ENCODE measurements at regions not wholly inside any gene's neighbourhood (a gene's known extent, or its start where the extent isn't known, plus 50 kb on each side); places are given as distances from the start of the nearest gene placed in this dataset.

- H3K36me3 ChIP-seq (ENCODE audit: control insufficient read depth in 2 of 2, insufficient read depth in 2 of 2, low read length in 1 of 2) = no peaks in the 10 kb centered on the region
- no peaks in the 10 kb centered on the region for H3K27me3 ChIP-seq (ENCODE audit: control insufficient read depth in 2 of 2, insufficient read depth in 1 of 2, low read length in 1 of 2)
- WGBS = 92% methylated on average over 3 of the region's 3 CpGs
- H3K4me3 ChIP-seq (ENCODE audit: low read length in 2 of 2) = no peak overlapping the region
- no peak for DNase-seq (ENCODE audit: low read depth in 6 of 9, low spot score in 9 of 9)
- no peaks in the 10 kb centered on the region for H3K4me1 ChIP-seq (ENCODE audit: control insufficient read depth in 2 of 2, insufficient read depth in 2 of 2, low read length in 2 of 2)
- H3K27ac ChIP-seq (ENCODE audit: low read depth in 1 of 2, low read length in 1 of 2) = no peak overlapping the region
- H3K9me3 ChIP-seq (ENCODE audit: control insufficient read depth in 2 of 2, insufficient read depth in 1 of 2, low read length in 1 of 2) = no peaks in the 10 kb centered on the region
Observed at GRCh38 chr1:186566140-186566855, 105.4 kb upstream of the PDC start.

- Histone ChIP-seq H3K4me3 (ENCODE audit: low read length in 2 of 2) (no peak overlapping the region), H3K9me3 (ENCODE audit: control insufficient read depth in 2 of 2, insufficient read depth in 1 of 2, low read length in 1 of 2) (no peaks in the 10 kb centered on the region), H3K27ac (ENCODE audit: low read depth in 1 of 2, low read length in 1 of 2) (no peak overlapping the region), H3K36me3 (ENCODE audit: control insufficient read depth in 2 of 2, insufficient read depth in 2 of 2, low read length in 1 of 2) (no peaks in the 10 kb centered on the region), H3K4me1 (ENCODE audit: control insufficient read depth in 2 of 2, insufficient read depth in 2 of 2, low read length in 2 of 2) (no peaks in the 10 kb centered on the region), H3K27me3 (ENCODE audit: control insufficient read depth in 2 of 2, insufficient read depth in 1 of 2, low read length in 1 of 2) (no peaks in the 10 kb centered on the region)
- 98% methylated on average over 1 of the region's 1 CpG for WGBS
- no peak for DNase-seq (ENCODE audit: low read depth in 6 of 9, low spot score in 9 of 9)
Observed at GRCh38 chr1:186564582-186564981, 103.7 kb upstream of the PDC start.

- Histone ChIP-seq H3K4me3 (ENCODE audit: low read length in 2 of 2) (no peak overlapping the region), H3K4me1 (ENCODE audit: control insufficient read depth in 2 of 2, insufficient read depth in 2 of 2, low read length in 2 of 2) (no peaks in the 10 kb centered on the region), H3K9me3 (ENCODE audit: control insufficient read depth in 2 of 2, insufficient read depth in 1 of 2, low read length in 1 of 2) (no peaks in the 10 kb centered on the region), H3K27me3 (ENCODE audit: control insufficient read depth in 2 of 2, insufficient read depth in 1 of 2, low read length in 1 of 2) (no peaks in the 10 kb centered on the region), H3K36me3 (ENCODE audit: control insufficient read depth in 2 of 2, insufficient read depth in 2 of 2, low read length in 1 of 2) (no peaks in the 10 kb centered on the region), H3K27ac (ENCODE audit: low read depth in 1 of 2, low read length in 1 of 2) (no peak overlapping the region)
- DNase-seq (ENCODE audit: low read depth in 6 of 9, low spot score in 9 of 9) = no peak
- 95% methylated on average over 6 of the region's 6 CpGs for WGBS
Observed at GRCh38 chr1:186559601-186560116, 98.7 kb upstream of the PDC start.

GRCh38 chr1:186557147-186557777 is 96.3 kb upstream of the PDC start:
- H3K27me3 ChIP-seq (ENCODE audit: control insufficient read depth in 2 of 2, insufficient read depth in 1 of 2, low read length in 1 of 2) = no peaks in the 10 kb centered on the region
- 83% methylated on average over 2 of the region's 2 CpGs for WGBS
- H3K27ac ChIP-seq (ENCODE audit: low read depth in 1 of 2, low read length in 1 of 2) = no peak overlapping the region
- no peaks in the 10 kb centered on the region for H3K36me3 ChIP-seq (ENCODE audit: control insufficient read depth in 2 of 2, insufficient read depth in 2 of 2, low read length in 1 of 2)
- H3K4me1 ChIP-seq (ENCODE audit: control insufficient read depth in 2 of 2, insufficient read depth in 2 of 2, low read length in 2 of 2) = no peaks in the 10 kb centered on the region
- no peak overlapping the region for H3K4me3 ChIP-seq (ENCODE audit: low read length in 2 of 2)
- DNase-seq (ENCODE audit: low read depth in 6 of 9, low spot score in 9 of 9) = no peak
- peaks cover 0 to 2% of the 10 kb centered on the region in 2 donors for H3K9me3 ChIP-seq (ENCODE audit: control insufficient read depth in 2 of 2, insufficient read depth in 1 of 2, low read length in 1 of 2)

- Histone ChIP-seq H3K4me1 (ENCODE audit: control insufficient read depth in 2 of 2, insufficient read depth in 2 of 2, low read length in 2 of 2) (no peaks in the 10 kb centered on the region), H3K4me3 (ENCODE audit: low read length in 2 of 2) (no peak overlapping the region), H3K27me3 (ENCODE audit: control insufficient read depth in 2 of 2, insufficient read depth in 1 of 2, low read length in 1 of 2) (no peaks in the 10 kb centered on the region), H3K36me3 (ENCODE audit: control insufficient read depth in 2 of 2, insufficient read depth in 2 of 2, low read length in 1 of 2) (no peaks in the 10 kb centered on the region), H3K27ac (ENCODE audit: low read depth in 1 of 2, low read length in 1 of 2) (no peak overlapping the region), H3K9me3 (ENCODE audit: control insufficient read depth in 2 of 2, insufficient read depth in 1 of 2, low read length in 1 of 2) (peaks cover 2 to 7% of the 10 kb centered on the region in 2 donors)
- 97% methylated on average over 10 of the region's 10 CpGs for WGBS
- DNase-seq (ENCODE audit: low read depth in 6 of 9, low spot score in 9 of 9) = no peak
Observed at GRCh38 chr1:186550832-186551231, 89.9 kb upstream of the PDC start.

GRCh38 chr1:186541003-186541402 is 80.1 kb upstream of the PDC start:
- 96% methylated on average over 8 of the region's 8 CpGs for WGBS
- Histone ChIP-seq H3K4me3 (ENCODE audit: low read length in 2 of 2) (no peak overlapping the region), H3K4me1 (ENCODE audit: control insufficient read depth in 2 of 2, insufficient read depth in 2 of 2, low read length in 2 of 2) (no peaks in the 10 kb centered on the region), H3K27ac (ENCODE audit: low read depth in 1 of 2, low read length in 1 of 2) (no peak overlapping the region), H3K9me3 (ENCODE audit: control insufficient read depth in 2 of 2, insufficient read depth in 1 of 2, low read length in 1 of 2) (peaks cover 0 to 14% of the 10 kb centered on the region in 2 donors), H3K36me3 (ENCODE audit: control insufficient read depth in 2 of 2, insufficient read depth in 2 of 2, low read length in 1 of 2) (no peaks in the 10 kb centered on the region), H3K27me3 (ENCODE audit: control insufficient read depth in 2 of 2, insufficient read depth in 1 of 2, low read length in 1 of 2) (no peaks in the 10 kb centered on the region)
- no peak for DNase-seq (ENCODE audit: low read depth in 6 of 9, low spot score in 9 of 9)

GRCh38 chr1:186540521-186540920 is 79.6 kb upstream of the PDC start:
- Histone ChIP-seq H3K4me1 (ENCODE audit: control insufficient read depth in 2 of 2, insufficient read depth in 2 of 2, low read length in 2 of 2) (no peaks in the 10 kb centered on the region), H3K4me3 (ENCODE audit: low read length in 2 of 2) (no peak overlapping the region), H3K27me3 (ENCODE audit: control insufficient read depth in 2 of 2, insufficient read depth in 1 of 2, low read length in 1 of 2) (no peaks in the 10 kb centered on the region), H3K9me3 (ENCODE audit: control insufficient read depth in 2 of 2, insufficient read depth in 1 of 2, low read length in 1 of 2) (peaks cover 0 to 14% of the 10 kb centered on the region in 2 donors), H3K27ac (ENCODE audit: low read depth in 1 of 2, low read length in 1 of 2) (no peak overlapping the region), H3K36me3 (ENCODE audit: control insufficient read depth in 2 of 2, insufficient read depth in 2 of 2, low read length in 1 of 2) (no peaks in the 10 kb centered on the region)
- 95% methylated on average over 3 of the region's 3 CpGs for WGBS
- DNase-seq (ENCODE audit: low read depth in 6 of 9, low spot score in 9 of 9) = no peak

GRCh38 chr1:186536273-186536890 is 75.5 kb upstream of the PDC start:
- 92% methylated on average over 3 of the region's 3 CpGs for whole genome bisulfite sequencing
- no peak overlapping the region for H3K4me3 ChIP-seq (ENCODE audit: low read length in 2 of 2)
- H3K27me3 ChIP-seq (ENCODE audit: control insufficient read depth in 2 of 2, insufficient read depth in 1 of 2, low read length in 1 of 2) = no peaks in the 10 kb centered on the region
- no peaks in the 10 kb centered on the region for H3K4me1 ChIP-seq (ENCODE audit: control insufficient read depth in 2 of 2, insufficient read depth in 2 of 2, low read length in 2 of 2)
- H3K27ac ChIP-seq (ENCODE audit: low read depth in 1 of 2, low read length in 1 of 2) = no peak overlapping the region
- peaks cover 0 to 11% of the 10 kb centered on the region in 2 donors for H3K9me3 ChIP-seq (ENCODE audit: control insufficient read depth in 2 of 2, insufficient read depth in 1 of 2, low read length in 1 of 2)
- DNase-seq (ENCODE audit: low read depth in 6 of 9, low spot score in 9 of 9) = no peak
- no peaks in the 10 kb centered on the region for H3K36me3 ChIP-seq (ENCODE audit: control insufficient read depth in 2 of 2, insufficient read depth in 2 of 2, low read length in 1 of 2)
